HL-60 (cell line): ENCODE measurements at regions not wholly inside any gene's neighbourhood (a gene's known extent, or its start where the extent isn't known, plus 50 kb on each side); places are given as distances from the start of the nearest gene placed in this dataset.

Source experiments
- DNase-seq, 2 experiments: peaks; one replicate each; pipeline ENCODE4 v3.0.0-alpha.2; 2010 to 2020; ENCODE audit warnings: low read depth in 1 of 2, low spot score in 1 of 2
- H3K27ac ChIP-seq: fragments of 250-450 bp; sonication (Bioruptor Pico); replicated peaks from 2 replicates; pipeline ENCODE4 v1.5.1; 2020; ENCODE audit warnings: mild to moderate bottlenecking, moderate library complexity
- H3K27me3 ChIP-seq: fragments of 250-450 bp; sonication (Bioruptor Pico); 2 replicates; pipeline ENCODE4 v1.5.1; 2021; ENCODE audit warnings: mild to moderate bottlenecking, moderate library complexity; ENCODE audit not compliant: insufficient read depth, poor library complexity, severe bottlenecking
- H3K4me3 ChIP-seq: replicated peaks from 2 replicates; pipeline ENCODE4 v1.5.1; 2011; ENCODE audit warnings: mild to moderate bottlenecking, control low read depth, low read length; ENCODE audit not compliant: insufficient read depth
- CTCF ChIP-seq: IDR thresholded peaks from one replicate; pipeline ENCODE4 v1.5.1; 2011; ENCODE audit warnings: low read length, control low read depth, inconsistent platforms; ENCODE audit not compliant: insufficient read depth
- GABPA ChIP-seq: IDR thresholded peaks from 2 replicates; pipeline ENCODE4 v1.6.1; 2012; ENCODE audit warnings: low read depth
- POLR2AphosphoS5 ChIP-seq: IDR thresholded peaks from 2 replicates; pipeline ENCODE4 v1.6.1; 2012; ENCODE audit warnings: low read depth
- REST ChIP-seq: IDR thresholded peaks from 2 replicates; pipeline ENCODE4 v1.6.1; 2012; ENCODE audit warnings: low read depth; ENCODE audit not compliant: insufficient replicate concordance
- SPI1 ChIP-seq: IDR thresholded peaks from 2 replicates; pipeline ENCODE4 v1.6.1; 2012; ENCODE audit warnings: low read depth, mild to moderate bottlenecking, borderline replicate concordance

- Histone ChIP-seq H3K27ac (no peak overlapping the region), H3K4me3 (no peak overlapping the region), H3K27me3 (no peaks in the 10 kb centered on the region)
- TF ChIP-seq GABPA (no peak), SPI1 (no peak), REST (no peak), POLR2AphosphoS5 (no peak), CTCF (no peak)
- no peak for DNase-seq
Measured at GRCh38 chr19:13583114-13583513, 76.8 kb upstream of the CACNA1A start.

GRCh38 chr19:13581576-13581975 is 75.3 kb upstream of the CACNA1A start:
- Histone ChIP-seq H3K4me3 (no peak overlapping the region), H3K27me3 (no peaks in the 10 kb centered on the region), H3K27ac (no peak overlapping the region)
- no peak for TF ChIP-seq SPI1
- no peak for DNase-seq

GRCh38 chr19:13579388-13580060 is 73.2 kb upstream of the CACNA1A start:
- H3K27me3 ChIP-seq = no peaks in the 10 kb centered on the region
- no peak for TF ChIP-seq GABPA
- no peak for TF ChIP-seq POLR2AphosphoS5
- no peak for TF ChIP-seq REST
- no peak for TF ChIP-seq SPI1
- no peak for TF ChIP-seq CTCF
- no peak for DNase-seq
- no peak overlapping the region for H3K4me3 ChIP-seq
- H3K27ac ChIP-seq = no peak overlapping the region

- H3K4me3 ChIP-seq = no peak overlapping the region
- H3K27ac ChIP-seq = no peak overlapping the region
- H3K27me3 ChIP-seq = no peaks in the 10 kb centered on the region
- TF ChIP-seq REST (no peak), SPI1 (no peak), POLR2AphosphoS5 (no peak), CTCF (no peak), GABPA (no peak)
- no peak for DNase-seq
Measured at GRCh38 chr19:13576726-13577125, 70.4 kb upstream of the CACNA1A start.
